ENCODE measurements at regions not wholly inside any gene's neighbourhood (a gene's known extent, or its start where the extent isn't known, plus 50 kb on each side); places are given as distances from the start of the nearest gene placed in this dataset.

- TF ChIP-seq POLR2AphosphoS2 (conservative IDR thresholded peaks at IDR 0.05; ENCODE audit: low read length) (no peak), REST (IDR thresholded peaks at IDR 0.05) (no peak), KDM1A (IDR thresholded peaks at IDR 0.05; ENCODE audit: low read depth) (no peak)
Measured at GRCh38 chr2:226634943-226635604, 164.5 kb downstream of the IRS1 start.

All from A549 (cell line).